GM12801 (cell line): ENCODE measurements at regions not wholly inside any gene's neighbourhood (a gene's known extent, or its start where the extent isn't known, plus 50 kb on each side); places are given as distances from the start of the nearest gene placed in this dataset.

Source experiments
- CTCF ChIP-seq: IDR thresholded peaks from one replicate; pipeline ENCODE4 v1.5.1; 2011; ENCODE audit warnings: control low read depth; ENCODE audit not compliant: insufficient read length; ENCODE audit errors: extremely low read depth

- no peak for TF ChIP-seq CTCF
Measured at GRCh38 chr3:6521369-6522113, 339.4 kb upstream of the GRM7 start.

GRCh38 chr3:6522191-6522590 lies 338.7 kb upstream of the GRM7 start:
- no peak for TF ChIP-seq CTCF

GRCh38 chr3:6523043-6523442 lies 337.9 kb upstream of the GRM7 start:
- TF ChIP-seq CTCF, result no peak

GRCh38 chr3:6524479-6524878 lies 336.4 kb upstream of the GRM7 start:
- TF ChIP-seq CTCF, result no peak

GRCh38 chr3:6526321-6526720 lies 334.6 kb upstream of the GRM7 start:
- no peak for TF ChIP-seq CTCF

- TF ChIP-seq CTCF, result no peak
Measured at GRCh38 chr3:6526861-6527260, 334.1 kb upstream of the GRM7 start.

- TF ChIP-seq CTCF, result no peak
Measured at GRCh38 chr3:6528951-6529350, 332.0 kb upstream of the GRM7 start.

- TF ChIP-seq CTCF, result no peak
Measured at GRCh38 chr3:6531153-6531552, 329.8 kb upstream of the GRM7 start.
